ENCODE measurements at regions not wholly inside any gene's neighbourhood (a gene's known extent, or its start where the extent isn't known, plus 50 kb on each side); places are given as distances from the start of the nearest gene placed in this dataset.

GRCh38 chr10:23813687-23814086, 374.8 kb downstream of the OTUD1 start:
- Histone ChIP-seq H4K12ac (ENCODE audit: low read depth, low read length) (no peak overlapping the region), H3K4ac (ENCODE audit: low read depth, low read length) (no peak overlapping the region), H3K23ac (ENCODE audit: low read length) (no peak overlapping the region), H2BK5ac (ENCODE audit: low read depth, low read length, poor library complexity) (no peak overlapping the region), H2BK12ac (ENCODE audit: low read length) (no peak overlapping the region), H3K4me2 (ENCODE audit: low read length) (no peak overlapping the region), H3K14ac (ENCODE audit: low read length) (no peak overlapping the region), H3K18ac (ENCODE audit: low read length) (no peak overlapping the region), H3K79me2 (ENCODE audit: control insufficient read depth, insufficient read depth, low read length, poor library complexity) (no peaks in the 10 kb centered on the region), H3K9ac (ENCODE audit: low read length) (no peak overlapping the region), H2AFZ (ENCODE audit: insufficient read depth, low read length, poor library complexity) (no peak overlapping the region), H3K9me3 (ENCODE audit: insufficient read depth, low read depth, low read length) (no peaks in the 10 kb centered on the region), H4K8ac (ENCODE audit: low read depth, low read length) (no peak overlapping the region), H2BK120ac (ENCODE audit: insufficient read depth, low read length, poor library complexity) (no peak overlapping the region), H3K36me3 (ENCODE audit: control insufficient read depth in 1 of 2, insufficient read depth in 2 of 2, low read length in 2 of 2) (no peaks in the 10 kb centered on the region), H3K27ac (ENCODE audit: low read depth, low read length) (no peak overlapping the region), H3K79me1 (ENCODE audit: low read length) (no peaks in the 10 kb centered on the region), H3K4me3 (ENCODE audit: low read depth, low read length) (no peak overlapping the region), H4K91ac (ENCODE audit: low read depth, low read length) (no peak overlapping the region), H2AK5ac (ENCODE audit: low read length) (no peak overlapping the region), H3K27me3 (ENCODE audit: insufficient read depth, low read length) (no peaks in the 10 kb centered on the region), H3K4me1 (ENCODE audit: control insufficient read depth in 1 of 2, insufficient read depth in 2 of 2, low read length in 2 of 2) (no peaks in the 10 kb centered on the region)
- no CpG with 5 or more reads among the region's 3 CpGs for WGBS (ENCODE audit: extremely low coverage, insufficient coverage, insufficient read length)
- no peak for DNase-seq

- Histone ChIP-seq H2AFZ (ENCODE audit: insufficient read depth, low read length, poor library complexity) (no peak overlapping the region), H4K91ac (ENCODE audit: low read depth, low read length) (no peak overlapping the region), H3K9ac (ENCODE audit: low read length) (no peak overlapping the region), H4K12ac (ENCODE audit: low read depth, low read length) (no peak overlapping the region), H3K79me2 (ENCODE audit: control insufficient read depth, insufficient read depth, low read length, poor library complexity) (no peaks in the 10 kb centered on the region), H3K27ac (ENCODE audit: low read depth, low read length) (no peak overlapping the region), H2BK5ac (ENCODE audit: low read depth, low read length, poor library complexity) (no peak overlapping the region), H3K9me3 (ENCODE audit: insufficient read depth, low read depth, low read length) (no peaks in the 10 kb centered on the region), H3K4me3 (ENCODE audit: low read depth, low read length) (no peak overlapping the region), H2BK120ac (ENCODE audit: insufficient read depth, low read length, poor library complexity) (no peak overlapping the region), H3K4me2 (ENCODE audit: low read length) (no peak overlapping the region), H3K14ac (ENCODE audit: low read length) (no peak overlapping the region), H2AK5ac (ENCODE audit: low read length) (no peak overlapping the region), H2BK12ac (ENCODE audit: low read length) (no peak overlapping the region), H3K79me1 (ENCODE audit: low read length) (no peaks in the 10 kb centered on the region), H3K4me1 (ENCODE audit: control insufficient read depth in 1 of 2, insufficient read depth in 2 of 2, low read length in 2 of 2) (no peaks in the 10 kb centered on the region), H3K4ac (ENCODE audit: low read depth, low read length) (no peak overlapping the region), H3K23ac (ENCODE audit: low read length) (no peak overlapping the region), H3K27me3 (ENCODE audit: insufficient read depth, low read length) (no peaks in the 10 kb centered on the region), H3K18ac (ENCODE audit: low read length) (no peak overlapping the region), H3K36me3 (ENCODE audit: control insufficient read depth in 1 of 2, insufficient read depth in 2 of 2, low read length in 2 of 2) (no peaks in the 10 kb centered on the region), H4K8ac (ENCODE audit: low read depth, low read length) (no peak overlapping the region)
- DNase-seq: no peak
- WGBS (ENCODE audit: extremely low coverage, insufficient coverage, insufficient read length): no CpG with 5 or more reads among the region's 3 CpGs
Observed at GRCh38 chr10:23818484-23818883, 379.6 kb downstream of the OTUD1 start.

GRCh38 chr10:23820792-23821191, 381.9 kb downstream of the OTUD1 start:
- WGBS (ENCODE audit: extremely low coverage, insufficient coverage, insufficient read length): no CpG with 5 or more reads among the region's 3 CpGs
- Histone ChIP-seq H3K27ac (ENCODE audit: low read depth, low read length) (no peak overlapping the region), H2AFZ (ENCODE audit: insufficient read depth, low read length, poor library complexity) (no peak overlapping the region), H4K91ac (ENCODE audit: low read depth, low read length) (no peak overlapping the region), H3K23ac (ENCODE audit: low read length) (no peak overlapping the region), H2BK120ac (ENCODE audit: insufficient read depth, low read length, poor library complexity) (no peak overlapping the region), H3K79me1 (ENCODE audit: low read length) (no peaks in the 10 kb centered on the region), H3K18ac (ENCODE audit: low read length) (no peak overlapping the region), H3K4ac (ENCODE audit: low read depth, low read length) (no peak overlapping the region), H3K36me3 (ENCODE audit: control insufficient read depth in 1 of 2, insufficient read depth in 2 of 2, low read length in 2 of 2) (no peaks in the 10 kb centered on the region), H4K8ac (ENCODE audit: low read depth, low read length) (no peak overlapping the region), H3K9ac (ENCODE audit: low read length) (no peak overlapping the region), H3K14ac (ENCODE audit: low read length) (no peak overlapping the region), H3K4me2 (ENCODE audit: low read length) (no peak overlapping the region), H3K9me3 (ENCODE audit: insufficient read depth, low read depth, low read length) (no peaks in the 10 kb centered on the region), H2BK12ac (ENCODE audit: low read length) (no peak overlapping the region), H2AK5ac (ENCODE audit: low read length) (no peak overlapping the region), H3K27me3 (ENCODE audit: insufficient read depth, low read length) (no peaks in the 10 kb centered on the region), H4K12ac (ENCODE audit: low read depth, low read length) (no peak overlapping the region), H3K4me1 (ENCODE audit: control insufficient read depth in 1 of 2, insufficient read depth in 2 of 2, low read length in 2 of 2) (no peaks in the 10 kb centered on the region), H2BK5ac (ENCODE audit: low read depth, low read length, poor library complexity) (no peak overlapping the region), H3K4me3 (ENCODE audit: low read depth, low read length) (no peak overlapping the region), H3K79me2 (ENCODE audit: control insufficient read depth, insufficient read depth, low read length, poor library complexity) (no peaks in the 10 kb centered on the region)
- DNase-seq: no peak

GRCh38 chr10:23824822-23825221, 384.1 kb upstream of the KIAA1217 start:
- Histone ChIP-seq H2BK120ac (ENCODE audit: insufficient read depth, low read length, poor library complexity) (no peak overlapping the region), H2BK5ac (ENCODE audit: low read depth, low read length, poor library complexity) (no peak overlapping the region), H3K4ac (ENCODE audit: low read depth, low read length) (no peak overlapping the region), H3K18ac (ENCODE audit: low read length) (no peak overlapping the region), H4K8ac (ENCODE audit: low read depth, low read length) (no peak overlapping the region), H3K4me2 (ENCODE audit: low read length) (no peak overlapping the region), H3K36me3 (ENCODE audit: control insufficient read depth in 1 of 2, insufficient read depth in 2 of 2, low read length in 2 of 2) (no peaks in the 10 kb centered on the region), H2AK5ac (ENCODE audit: low read length) (no peak overlapping the region), H3K14ac (ENCODE audit: low read length) (no peak overlapping the region), H3K23ac (ENCODE audit: low read length) (no peak overlapping the region), H3K4me3 (ENCODE audit: low read depth, low read length) (no peak overlapping the region), H3K27me3 (ENCODE audit: insufficient read depth, low read length) (no peaks in the 10 kb centered on the region), H3K9ac (ENCODE audit: low read length) (no peak overlapping the region), H3K4me1 (ENCODE audit: control insufficient read depth in 1 of 2, insufficient read depth in 2 of 2, low read length in 2 of 2) (no peaks in the 10 kb centered on the region), H2BK12ac (ENCODE audit: low read length) (no peak overlapping the region), H2AFZ (ENCODE audit: insufficient read depth, low read length, poor library complexity) (no peak overlapping the region), H3K9me3 (ENCODE audit: insufficient read depth, low read depth, low read length) (no peaks in the 10 kb centered on the region), H3K79me1 (ENCODE audit: low read length) (no peaks in the 10 kb centered on the region), H4K12ac (ENCODE audit: low read depth, low read length) (no peak overlapping the region), H3K79me2 (ENCODE audit: control insufficient read depth, insufficient read depth, low read length, poor library complexity) (no peaks in the 10 kb centered on the region), H4K91ac (ENCODE audit: low read depth, low read length) (no peak overlapping the region), H3K27ac (ENCODE audit: low read depth, low read length) (no peak overlapping the region)
- DNase-seq: no peak
- WGBS (ENCODE audit: extremely low coverage, insufficient coverage, insufficient read length): no CpG with 5 or more reads among the region's 4 CpGs

All from trophoblast cell (in vitro differentiated cells and primary cell).